22Rv1 (cell line): ENCODE measurements at regions not wholly inside any gene's neighbourhood (a gene's known extent, or its start where the extent isn't known, plus 50 kb on each side); places are given as distances from the start of the nearest gene placed in this dataset.

ENCODE experiments used
- CTCF ChIP-seq: fragments of 450-650 bp; IDR thresholded peaks from 2 replicates; pipeline ENCODE4 v1.5.1; 2017; ENCODE audit warnings: mild to moderate bottlenecking
- ZFX ChIP-seq: fragments of 450-650 bp; IDR thresholded peaks from 2 replicates; pipeline ENCODE4 v1.6.1; 2017; ENCODE audit warnings: antibody characterized with exemption, borderline replicate concordance

GRCh38 chr3:182713111-182713510, 80.2 kb upstream of the ATP11B start:
- TF ChIP-seq CTCF (no peak), ZFX (no peak)
